ENCODE measurements at regions not wholly inside any gene's neighbourhood (a gene's known extent, or its start where the extent isn't known, plus 50 kb on each side); places are given as distances from the start of the nearest gene placed in this dataset.

DNA sequence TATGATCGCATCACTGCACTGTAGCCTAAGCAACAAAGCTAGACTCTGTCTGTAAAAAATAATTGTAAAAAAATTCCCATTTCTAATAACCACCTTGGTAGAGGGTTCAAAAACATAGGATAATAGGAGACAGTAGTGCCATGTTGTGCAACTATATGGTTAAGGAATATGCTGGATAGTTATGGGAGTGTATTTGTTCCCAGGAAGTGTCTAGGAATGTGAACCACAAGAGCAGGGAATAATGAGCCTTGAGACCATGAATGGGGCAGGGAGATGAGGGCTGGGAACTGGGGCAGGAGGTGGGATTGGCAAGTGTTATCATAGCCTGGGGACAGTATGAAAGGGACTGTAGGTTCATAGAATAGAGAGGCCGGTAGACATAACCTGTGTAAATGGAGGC lies 50.4 kb downstream of the RUSC2 start:
- FAIRE-seq: no peak

DNA sequence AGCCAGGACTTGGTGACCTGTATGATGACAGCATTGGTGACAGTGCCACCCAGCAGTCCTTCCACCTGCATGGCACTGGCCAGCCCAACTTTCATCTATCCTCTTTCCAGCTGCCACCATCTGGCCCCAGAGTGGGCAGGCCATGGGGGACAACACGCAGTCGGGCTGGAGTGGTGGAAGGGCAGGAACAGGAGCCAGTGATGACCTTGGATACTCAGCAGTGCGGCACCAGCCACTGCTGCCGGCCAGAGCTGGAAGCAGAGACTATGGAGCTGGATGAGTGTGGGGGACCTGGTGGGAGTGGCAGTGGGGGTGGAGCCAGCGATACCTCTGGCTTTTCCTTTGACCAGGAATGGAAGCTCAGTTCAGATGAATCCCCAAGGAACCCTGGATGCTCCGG lies 56.9 kb downstream of the RUSC2 start:
- no peak for FAIRE-seq

DNA sequence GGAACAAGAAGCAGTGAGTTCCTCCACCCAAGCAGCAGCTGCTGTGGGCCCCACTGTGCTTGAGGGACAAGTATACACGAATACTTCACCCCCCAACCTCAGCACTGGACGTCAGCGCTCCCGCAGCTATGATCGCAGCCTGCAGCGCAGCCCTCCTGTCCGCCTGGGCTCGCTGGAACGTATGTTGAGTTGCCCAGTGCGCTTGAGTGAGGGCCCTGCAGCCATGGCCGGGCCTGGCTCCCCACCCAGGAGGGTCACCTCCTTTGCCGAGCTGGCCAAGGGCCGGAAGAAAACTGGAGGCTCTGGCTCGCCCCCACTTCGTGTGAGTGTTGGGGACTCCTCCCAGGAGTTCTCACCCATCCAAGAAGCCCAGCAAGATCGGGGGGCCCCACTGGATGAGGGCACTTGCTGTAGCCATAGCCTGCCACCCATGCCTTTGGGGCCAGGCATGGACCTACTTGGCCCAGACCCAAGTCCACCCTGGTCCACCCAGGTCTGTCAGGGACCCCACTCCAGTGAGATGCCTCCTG lies 57.1 kb upstream of the TESK1 start:
- FAIRE-seq: no peak

DNA sequence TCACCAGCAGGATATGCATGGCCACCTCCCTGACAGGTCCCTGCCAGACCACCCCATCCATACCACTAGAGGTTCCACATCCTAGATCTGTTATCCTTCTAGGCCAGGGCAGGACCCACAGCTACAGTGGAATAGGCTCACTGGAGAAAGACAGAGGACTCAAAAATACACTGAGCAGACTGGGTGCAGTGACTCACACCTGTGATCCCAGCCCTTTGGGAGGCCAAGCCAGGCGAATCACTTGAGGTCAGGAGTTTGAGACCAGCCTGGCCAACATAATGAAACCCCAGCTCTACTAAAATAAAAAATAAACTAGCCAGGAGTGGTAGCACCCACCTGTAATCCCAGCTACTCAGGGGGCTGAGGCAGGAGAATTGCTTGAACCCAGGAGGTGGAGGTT lies 56.5 kb upstream of the TESK1 start:
- no peak for FAIRE-seq

DNA sequence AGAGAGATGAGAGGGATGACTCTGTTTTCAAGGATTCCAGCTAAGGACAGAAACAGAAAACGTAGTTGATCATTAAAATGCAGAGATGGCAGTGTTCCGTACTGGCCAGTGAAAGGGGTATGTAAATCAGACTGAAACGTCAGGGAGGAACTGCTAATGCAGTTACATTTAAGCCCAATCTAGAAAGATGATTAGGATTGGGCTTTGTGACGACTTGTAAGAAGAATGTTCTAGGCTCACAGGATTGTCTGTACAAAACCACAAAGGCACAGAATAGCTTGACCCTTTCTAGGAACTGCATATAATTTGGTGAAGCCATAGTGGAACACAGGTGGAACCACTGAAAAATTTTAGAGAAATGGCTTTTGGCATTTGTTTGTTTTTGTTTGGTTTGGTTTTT lies 55.6 kb upstream of the TESK1 start:
- no peak for FAIRE-seq

DNA sequence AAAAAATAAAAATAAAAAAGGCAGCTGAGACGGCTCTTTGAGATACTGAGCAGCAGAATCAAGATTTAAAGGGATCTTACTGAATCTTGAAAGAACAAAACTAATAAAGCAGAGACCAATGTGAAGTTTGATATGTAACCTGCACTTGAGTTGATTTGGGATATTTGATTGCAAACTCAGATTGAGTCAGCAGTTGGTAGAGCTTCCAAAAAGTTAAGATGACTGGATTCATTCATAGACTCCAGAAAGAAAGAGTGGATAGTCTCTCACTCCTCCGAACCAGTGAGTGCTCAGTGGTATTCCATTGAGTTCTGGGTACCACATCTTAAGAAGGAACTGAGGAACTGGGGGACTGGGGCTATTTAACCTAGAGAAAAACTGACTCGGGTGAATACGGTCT lies 52.7 kb upstream of the TESK1 start:
- no peak for FAIRE-seq

DNA sequence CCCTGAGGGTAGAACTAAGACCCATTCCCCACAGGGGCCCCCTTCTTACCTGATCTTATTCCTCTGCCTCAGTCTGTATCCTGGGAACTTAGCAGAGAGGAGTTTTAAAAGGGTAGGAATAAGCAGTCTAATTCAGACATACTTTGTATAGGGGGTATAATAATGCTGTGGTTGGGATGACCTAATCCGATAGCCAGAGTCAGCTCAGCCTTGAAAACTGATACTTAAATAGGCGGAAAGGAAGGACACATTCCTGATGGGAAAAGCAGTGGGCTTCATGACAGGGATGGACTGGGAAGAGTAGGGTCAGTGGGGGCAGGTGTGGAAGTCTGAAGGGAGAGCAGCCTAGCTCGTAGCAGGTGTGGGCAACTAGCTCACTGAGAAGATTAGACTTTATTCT lies 52.2 kb upstream of the TESK1 start:
- FAIRE-seq: no peak

DNA sequence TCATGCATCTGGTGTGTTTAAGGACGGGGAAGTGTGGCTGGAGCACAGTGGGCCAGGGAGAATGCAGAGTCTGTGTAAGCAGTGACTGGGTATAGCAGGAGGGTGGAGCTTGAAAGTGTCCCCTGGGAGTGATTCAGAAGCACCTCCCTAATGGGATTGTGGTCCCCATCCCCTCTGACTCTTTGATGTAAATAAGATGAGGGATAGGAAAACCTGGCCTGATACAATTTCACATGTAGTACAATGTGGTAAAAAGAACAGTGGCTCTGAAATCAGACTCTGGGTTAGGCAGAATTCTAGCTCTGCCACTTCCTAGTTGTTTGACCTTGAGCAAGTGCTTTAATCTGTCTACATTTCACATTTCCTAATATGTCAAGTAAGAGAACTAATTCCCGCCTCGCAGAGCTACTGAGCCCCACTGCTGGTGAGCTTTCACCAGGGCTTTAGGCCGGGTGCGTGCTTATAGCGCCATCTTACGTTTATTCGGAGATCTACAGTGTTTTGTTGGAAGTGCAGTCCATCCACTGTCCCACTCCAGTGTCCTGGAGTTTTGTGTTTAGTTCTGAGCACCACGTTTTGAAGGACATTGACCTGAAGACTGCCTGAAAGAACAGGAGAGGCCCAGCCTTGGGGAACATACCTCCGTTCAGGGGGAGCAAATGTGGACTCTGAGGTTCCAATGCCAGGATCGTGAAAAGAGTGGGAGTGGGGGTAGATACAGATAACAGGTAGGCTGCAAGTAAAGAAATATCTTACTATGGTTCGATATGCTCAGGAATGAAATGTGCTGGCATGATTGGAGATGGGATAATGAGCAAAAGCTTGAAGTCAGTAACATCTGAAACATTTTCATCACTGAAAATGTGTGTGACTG lies 51.2 kb upstream of the TESK1 start:
- FAIRE-seq: peak; percentile 94

DNA sequence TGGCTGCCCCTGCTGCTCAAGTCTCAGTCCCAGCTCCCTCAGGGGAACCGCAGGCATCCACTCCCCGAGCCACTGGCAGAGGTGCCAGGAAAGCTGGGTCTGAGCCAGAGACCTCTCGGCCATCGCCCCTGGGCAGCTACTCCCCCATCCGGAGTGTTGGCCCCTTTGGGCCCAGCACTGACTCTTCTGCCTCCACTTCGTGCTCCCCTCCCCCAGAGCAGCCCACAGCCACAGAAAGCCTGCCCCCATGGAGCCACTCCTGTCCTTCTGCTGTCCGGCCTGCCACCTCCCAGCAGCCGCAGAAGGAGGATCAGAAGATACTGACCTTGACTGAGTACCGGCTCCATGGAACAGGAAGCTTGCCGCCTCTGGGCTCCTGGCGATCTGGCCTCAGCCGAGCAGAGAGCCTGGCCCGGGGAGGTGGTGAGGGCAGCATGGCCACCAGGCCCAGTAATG lies 49.8 kb upstream of the TESK1 start:
- FAIRE-seq: no peak

Data from islet of Langerhans (tissue), 1 donor.